GM12891 (cell line): ENCODE measurements at regions not wholly inside any gene's neighbourhood (a gene's known extent, or its start where the extent isn't known, plus 50 kb on each side); places are given as distances from the start of the nearest gene placed in this dataset.

Experiments used
- POLR2A ChIP-seq: IDR thresholded peaks from 2 replicates; pipeline ENCODE4 v1.6.1; 2011; ENCODE audit warnings: low read depth, low read length, control low read depth
- POLR2AphosphoS5 ChIP-seq: IDR thresholded peaks from 2 replicates; pipeline ENCODE4 v1.6.1; 2011; ENCODE audit warnings: low read depth, low read length, control low read depth

DNA sequence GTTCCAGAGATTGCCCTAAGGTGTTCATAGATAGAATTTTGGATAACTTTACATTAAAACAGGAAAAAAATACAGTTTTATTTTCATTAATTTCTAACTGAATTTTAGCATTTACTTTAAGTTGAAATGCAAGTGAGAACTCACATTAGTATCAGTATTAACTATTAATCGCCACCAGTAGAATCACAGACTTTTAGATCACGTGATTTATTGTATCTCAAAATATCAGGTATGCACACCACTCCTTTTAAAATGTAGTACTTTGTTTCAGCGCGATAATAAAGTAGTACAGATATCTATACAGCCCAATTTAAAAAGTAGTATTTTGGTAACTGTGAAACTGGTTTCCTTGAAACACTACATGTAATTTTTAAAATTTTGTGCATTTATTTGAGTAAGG, 978.7 kb downstream of the DNAH5 start:
- TF ChIP-seq POLR2A = no peak
- TF ChIP-seq POLR2AphosphoS5 = no peak
